DMS53 (cell line): ENCODE measurements at regions not wholly inside any gene's neighbourhood (a gene's known extent, or its start where the extent isn't known, plus 50 kb on each side); places are given as distances from the start of the nearest gene placed in this dataset.

Experiments used
- DNase-seq: peaks from one replicate; lab custom pipeline; 2025; lab: John Stamatoyannopoulos, UW

GRCh38 chr4:123841447-123842121 is 445.0 kb downstream of the SPRY1 start:
- no peak for DNase-seq

- DNase-seq: no peak
Measured at GRCh38 chr4:123843137-123843536, 446.5 kb downstream of the SPRY1 start.

GRCh38 chr4:123844374-123844773 is 447.8 kb downstream of the SPRY1 start:
- no peak for DNase-seq

- no peak for DNase-seq
Measured at GRCh38 chr4:123846092-123846491, 449.5 kb downstream of the SPRY1 start.

- no peak for DNase-seq
Measured at GRCh38 chr4:123846561-123846960, 450.0 kb downstream of the SPRY1 start.

GRCh38 chr4:123848606-123849005 is 452.0 kb downstream of the SPRY1 start:
- DNase-seq: no peak

GRCh38 chr4:123849495-123849894 is 452.9 kb downstream of the SPRY1 start:
- no peak for DNase-seq

GRCh38 chr4:123851521-123851920 is 454.9 kb downstream of the SPRY1 start:
- no peak for DNase-seq

- no peak for DNase-seq
Measured at GRCh38 chr4:123853651-123854050, 457.1 kb downstream of the SPRY1 start.

- DNase-seq: peak; percentile 75
Measured at GRCh38 chr4:123856689-123857545, 460.3 kb downstream of the SPRY1 start.

GRCh38 chr4:123858465-123858864 is 461.9 kb downstream of the SPRY1 start:
- DNase-seq: no peak

GRCh38 chr4:123862812-123863211 is 466.2 kb downstream of the SPRY1 start:
- DNase-seq: no peak

GRCh38 chr4:123866796-123867195 is 470.2 kb downstream of the SPRY1 start:
- peak; percentile 2 for DNase-seq

GRCh38 chr4:123867910-123868587 is 471.5 kb downstream of the SPRY1 start:
- DNase-seq: no peak

- DNase-seq: no peak
Measured at GRCh38 chr4:123869286-123870215, 473.0 kb downstream of the SPRY1 start.

- DNase-seq: no peak
Measured at GRCh38 chr4:123870216-123870876, 473.8 kb downstream of the SPRY1 start.

- DNase-seq: no peak
Measured at GRCh38 chr4:123871341-123871740, 474.7 kb downstream of the SPRY1 start.

- no peak for DNase-seq
Measured at GRCh38 chr4:123874063-123874462, 477.5 kb downstream of the SPRY1 start.

GRCh38 chr4:123876143-123876542 is 479.5 kb downstream of the SPRY1 start:
- no peak for DNase-seq

- no peak for DNase-seq
Measured at GRCh38 chr4:123876671-123877101, 480.1 kb downstream of the SPRY1 start.

GRCh38 chr4:123877551-123877950 is 481.0 kb downstream of the SPRY1 start:
- no peak for DNase-seq
